ENCODE measurements at regions not wholly inside any gene's neighbourhood (a gene's known extent, or its start where the extent isn't known, plus 50 kb on each side); places are given as distances from the start of the nearest gene placed in this dataset.

- TF ChIP-seq, protein P1, sequence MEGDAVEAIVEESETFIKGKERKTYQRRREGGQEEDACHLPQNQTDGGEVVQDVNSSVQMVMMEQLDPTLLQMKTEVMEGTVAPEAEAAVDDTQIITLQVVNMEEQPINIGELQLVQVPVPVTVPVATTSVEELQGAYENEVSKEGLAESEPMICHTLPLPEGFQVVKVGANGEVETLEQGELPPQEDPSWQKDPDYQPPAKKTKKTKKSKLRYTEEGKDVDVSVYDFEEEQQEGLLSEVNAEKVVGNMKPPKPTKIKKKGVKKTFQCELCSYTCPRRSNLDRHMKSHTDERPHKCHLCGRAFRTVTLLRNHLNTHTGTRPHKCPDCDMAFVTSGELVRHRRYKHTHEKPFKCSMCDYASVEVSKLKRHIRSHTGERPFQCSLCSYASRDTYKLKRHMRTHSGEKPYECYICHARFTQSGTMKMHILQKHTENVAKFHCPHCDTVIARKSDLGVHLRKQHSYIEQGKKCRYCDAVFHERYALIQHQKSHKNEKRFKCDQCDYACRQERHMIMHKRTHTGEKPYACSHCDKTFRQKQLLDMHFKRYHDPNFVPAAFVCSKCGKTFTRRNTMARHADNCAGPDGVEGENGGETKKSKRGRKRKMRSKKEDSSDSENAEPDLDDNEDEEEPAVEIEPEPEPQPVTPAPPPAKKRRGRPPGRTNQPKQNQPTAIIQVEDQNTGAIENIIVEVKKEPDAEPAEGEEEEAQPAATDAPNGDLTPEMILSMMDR (IDR thresholded peaks at IDR 0.05), result no peak
- TF ChIP-seq POLR2A (IDR thresholded peaks at IDR 0.05) (no peak), POLR2AphosphoS5 (IDR thresholded peaks at IDR 0.05) (no peak)
Measured at GRCh38 chr4:62670514-62670913, 1470.4 kb downstream of the ADGRL3 start.
